ENCODE measurements at regions not wholly inside any gene's neighbourhood (a gene's known extent, or its start where the extent isn't known, plus 50 kb on each side); places are given as distances from the start of the nearest gene placed in this dataset.

GRCh38 chr17:65442691-65443090 lies 118.8 kb downstream of the AXIN2 start:
- TF ChIP-seq POLR3G (IDR thresholded peaks at IDR 0.05; ENCODE audit: extremely low read depth, insufficient read length, insufficient replicate concordance) (no peak), CTCF (IDR thresholded peaks at IDR 0.05 in 2 of 3, conservative IDR thresholded peaks at IDR 0.05 in 1 of 3; ENCODE audit: insufficient read depth in 2 of 3, low read depth in 1 of 3, low read length in 3 of 3) (no peak), EWSR1 (IDR thresholded peaks at IDR 0.05; ENCODE audit: borderline replicate concordance, low read depth, partially characterized antibody) (no peak), MAX (CRISPR knock-in tag; IDR thresholded peaks at IDR 0.05) (no peak)
